ENCODE measurements at regions not wholly inside any gene's neighbourhood (a gene's known extent, or its start where the extent isn't known, plus 50 kb on each side); places are given as distances from the start of the nearest gene placed in this dataset.

GRCh38 chr10:128563904-128564303, 437.7 kb upstream of the MKI67 start:
- Histone ChIP-seq H3K79me2 (ENCODE audit: control insufficient read depth, insufficient read depth, low read length) (no peaks in the 10 kb centered on the region), H3K9me1 (ENCODE audit: control insufficient read depth, insufficient read depth, low read length) (no peaks in the 10 kb centered on the region), H2AFZ (ENCODE audit: low read depth, low read length) (no peak overlapping the region), H3K36me3 (ENCODE audit: control insufficient read depth, insufficient read depth, low read length) (no peaks in the 10 kb centered on the region), H3K27me3 (ENCODE audit: control insufficient read depth in 2 of 2, insufficient read depth in 2 of 2, low read length in 2 of 2) (no peaks in the 10 kb centered on the region), H3K9ac (ENCODE audit: insufficient read depth in 1 of 2, low read depth in 2 of 2, low read length in 2 of 2) (no peak overlapping the region), H3K4me2 (ENCODE audit: insufficient read depth, low read length) (no peak overlapping the region), H3K4me1 (replicated peaks in 1 of 2; ENCODE audit: control insufficient read depth in 2 of 2, insufficient read depth in 2 of 2, low read length in 2 of 2) (no peaks in the 10 kb centered on the region; a peak in 2 of 5 replicates), H4K20me1 (replicated peaks; ENCODE audit: control insufficient read depth, insufficient read depth, low read length) (no peaks in the 10 kb centered on the region), H3K9me3 (replicated peaks; ENCODE audit: control insufficient read depth, insufficient read depth, low read depth, low read length) (no peaks in the 10 kb centered on the region), H3K27ac (ENCODE audit: extremely low read depth, low read depth, low read length) (no peak overlapping the region), H3K4me3 (no peak overlapping the region)
- no peak for ATAC-seq
- no peak for FAIRE-seq
- TF ChIP-seq NCOR1 (IDR thresholded peaks at IDR 0.05) (no peak), DLX4 (CRISPR knock-in tag; IDR thresholded peaks at IDR 0.05) (no peak), TEAD2 (tag; IDR thresholded peaks at IDR 0.05) (no peak), PATZ1 (CRISPR knock-in tag; IDR thresholded peaks at IDR 0.05; ENCODE audit: borderline replicate concordance) (no peak), RBM25 (IDR thresholded peaks at IDR 0.05; ENCODE audit: low read depth, low read length, severe bottlenecking) (no peak), ZKSCAN1 (IDR thresholded peaks at IDR 0.05; ENCODE audit: low read depth, low read length) (no peak), ZNF408 (CRISPR knock-in tag; IDR thresholded peaks at IDR 0.05; ENCODE audit: low read depth) (no peak), ZNF644 (tag; IDR thresholded peaks at IDR 0.05; ENCODE audit: low read depth) (no peak), ZNF316 (IDR thresholded peaks at IDR 0.05) (no peak), TFAP4 (CRISPR knock-in tag; IDR thresholded peaks at IDR 0.05; ENCODE audit: borderline replicate concordance) (no peak)
- 52% methylated on average over 6 of the region's 6 CpGs for WGBS (ENCODE audit: insufficient coverage, low coverage, missing lambda C conversion rate)
- DNase-seq (ENCODE audit: extremely low read depth in 1 of 4, low spot score in 3 of 4): no peak
- no TSS peak for BruUV-seq (replicated peaks)
- CTCF ChIA-PET (ENCODE audit: low intra/inter-chr PET ratio): no interaction called here
- intact Hi-C loops (cut with micrococcal nuclease) (no loop called here), in situ Hi-C loops (cut with MboI) (no loop called here)
- POLR2A ChIA-PET: no interaction called here

Measured in K562 (cell line).